Progenitor cell of endocrine pancreas (in vitro differentiated cells): ENCODE measurements at regions not wholly inside any gene's neighbourhood (a gene's known extent, or its start where the extent isn't known, plus 50 kb on each side); places are given as distances from the start of the nearest gene placed in this dataset.

Experiments used
- DNase-seq: peaks from one replicate; pipeline ENCODE4 v3.0.0; 2021; ENCODE audit warnings: low spot score; ENCODE audit not compliant: unreplicated experiment
- H3K27ac Mint-ChIP-seq: 2 replicates; pipeline ENCODE4 v1.8.0; 2021; ENCODE audit warnings: mild to moderate bottlenecking, moderate library complexity, mixed read lengths
- H3K27me3 Mint-ChIP-seq: 2 replicates; pipeline ENCODE4 v1.8.0; 2021; ENCODE audit warnings: mixed read lengths
- H3K36me3 Mint-ChIP-seq: 2 replicates; pipeline ENCODE4 v1.8.0; 2022; ENCODE audit warnings: mixed read lengths; ENCODE audit not compliant: insufficient read depth
- H3K4me1 Mint-ChIP-seq: 2 replicates; pipeline ENCODE4 v1.8.0; 2021; ENCODE audit warnings: low read depth, mixed read lengths
- H3K4me3 Mint-ChIP-seq: 2 replicates; pipeline ENCODE4 v1.8.0; 2021; ENCODE audit warnings: low read depth, mild to moderate bottlenecking, moderate library complexity, mixed read lengths
- H3K9me3 Mint-ChIP-seq: 2 replicates; pipeline ENCODE4 v1.8.0; 2021; ENCODE audit warnings: low read depth, mixed read lengths
- CTCF ChIP-seq: fragments of 200-600 bp; sonication (generic); IDR thresholded peaks from one replicate; pipeline ENCODE4 v1.5.0; 2021; ENCODE audit warnings: antibody characterized with exemption, mild to moderate bottlenecking; ENCODE audit not compliant: unreplicated experiment

GRCh38 chr17:49903523-49903922 lies 55.7 kb upstream of the TAC4 start:
- H3K36me3 Mint-ChIP-seq, result no peaks in the 10 kb centered on the region
- H3K4me3 Mint-ChIP-seq, result no peak overlapping the region
- H3K27me3 Mint-ChIP-seq, result peaks cover 64% of the 10 kb centered on the region
- no peak for TF ChIP-seq CTCF
- DNase-seq, result no peak
- no peak overlapping the region for H3K27ac Mint-ChIP-seq
- no peaks in the 10 kb centered on the region for H3K4me1 Mint-ChIP-seq
- H3K9me3 Mint-ChIP-seq, result no peaks in the 10 kb centered on the region

GRCh38 chr17:49904893-49905292 lies 57.0 kb upstream of the TAC4 start:
- DNase-seq, result no peak
- Mint-ChIP-seq H3K27me3 (peaks cover 78% of the 10 kb centered on the region), H3K4me1 (no peaks in the 10 kb centered on the region), H3K36me3 (no peaks in the 10 kb centered on the region), H3K27ac (no peak overlapping the region), H3K9me3 (no peaks in the 10 kb centered on the region), H3K4me3 (no peak overlapping the region)
- TF ChIP-seq CTCF, result no peak

GRCh38 chr17:49906531-49907136 lies 58.8 kb upstream of the TAC4 start:
- Mint-ChIP-seq H3K27me3 (peaks cover 78% of the 10 kb centered on the region), H3K4me3 (no peak overlapping the region), H3K4me1 (peaks cover 6% of the 10 kb centered on the region), H3K27ac (no peak overlapping the region), H3K36me3 (no peaks in the 10 kb centered on the region), H3K9me3 (no peaks in the 10 kb centered on the region)
- TF ChIP-seq CTCF, result no peak
- DNase-seq, result no peak

- peaks cover 80% of the 10 kb centered on the region for H3K27me3 Mint-ChIP-seq
- H3K9me3 Mint-ChIP-seq, result no peaks in the 10 kb centered on the region
- H3K4me1 Mint-ChIP-seq, result peaks cover 6% of the 10 kb centered on the region
- H3K4me3 Mint-ChIP-seq, result no peak overlapping the region
- no peak for TF ChIP-seq CTCF
- no peak overlapping the region for H3K27ac Mint-ChIP-seq
- no peaks in the 10 kb centered on the region for H3K36me3 Mint-ChIP-seq
- DNase-seq, result no peak
These were observed 59.4 kb upstream of the TAC4 start for GRCh38 chr17:49907279-49907678.

- no peak for DNase-seq
- TF ChIP-seq CTCF, result no peak
- H3K4me3 Mint-ChIP-seq, result no peak overlapping the region
- H3K9me3 Mint-ChIP-seq, result no peaks in the 10 kb centered on the region
- no peaks in the 10 kb centered on the region for H3K36me3 Mint-ChIP-seq
- peaks cover 79% of the 10 kb centered on the region for H3K27me3 Mint-ChIP-seq
- H3K4me1 Mint-ChIP-seq, result peaks cover 6% of the 10 kb centered on the region
- H3K27ac Mint-ChIP-seq, result no peak overlapping the region
These were observed 59.9 kb upstream of the DLX4 start for GRCh38 chr17:49908782-49909714.
